Kasumi-1 (cell line): ENCODE measurements at regions not wholly inside any gene's neighbourhood (a gene's known extent, or its start where the extent isn't known, plus 50 kb on each side); places are given as distances from the start of the nearest gene placed in this dataset.
"Not testable (repeated sequence)": the region's sequence is repeated elsewhere in the genome, so short reads cannot be mapped to it uniquely, and the experiment has no call there.

ENCODE experiments used
- DNase-seq, 2 experiments: peaks; one replicate each; lab custom pipeline; 2025; lab: John Stamatoyannopoulos, UW

DNA sequence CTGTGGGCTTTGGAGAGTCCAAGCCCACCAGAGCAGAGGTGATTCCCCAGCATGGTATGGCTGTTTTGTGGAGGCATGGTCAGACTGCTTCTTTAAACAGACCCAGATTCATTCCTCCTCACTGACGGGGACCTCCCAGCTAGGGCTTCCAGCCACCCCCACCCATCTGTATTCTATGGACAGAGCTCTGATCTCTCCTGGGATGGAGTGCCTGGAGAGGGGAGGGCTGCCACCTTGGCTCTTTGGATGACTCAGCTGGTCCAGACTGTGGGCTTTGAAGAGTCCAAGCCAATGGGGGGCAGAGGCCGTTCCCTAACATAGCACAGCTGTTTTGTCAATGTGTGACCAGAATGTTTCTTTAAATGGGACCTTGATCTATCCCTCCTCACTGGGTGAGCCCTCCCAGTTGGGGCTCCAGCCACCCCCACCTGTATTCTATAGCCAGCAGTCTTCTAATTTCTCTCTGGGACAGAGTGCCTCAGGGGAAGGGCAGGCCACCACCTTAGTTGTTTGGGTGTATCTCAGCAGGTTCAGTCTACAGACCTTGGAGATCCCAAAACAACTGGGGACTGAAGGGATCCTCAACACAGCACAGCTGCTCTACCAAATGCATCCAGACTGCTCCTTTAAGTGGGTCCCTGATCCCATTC, 122.0 kb upstream of the OSTN start:
- no peak for DNase-seq

DNA sequence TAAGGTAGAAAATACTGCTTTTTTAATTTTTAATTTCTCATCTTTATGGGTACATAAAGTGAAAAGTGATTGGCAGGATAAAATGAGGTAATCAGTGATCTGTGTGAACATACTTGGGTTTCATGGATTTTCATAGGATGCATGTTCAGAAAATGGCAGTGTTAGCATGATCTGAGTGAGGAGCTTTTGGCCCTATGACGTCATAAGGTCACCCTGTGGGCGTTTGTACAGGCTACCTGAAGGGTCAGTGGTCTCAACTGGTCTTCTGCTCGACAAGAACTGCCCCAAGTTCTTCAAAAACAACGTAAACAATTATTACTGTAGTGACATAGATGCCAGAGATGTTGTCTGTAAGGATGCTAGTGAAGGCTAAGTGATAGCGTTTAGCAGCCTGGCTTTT, 124.5 kb upstream of the OSTN start:
- no peak for DNase-seq

DNA sequence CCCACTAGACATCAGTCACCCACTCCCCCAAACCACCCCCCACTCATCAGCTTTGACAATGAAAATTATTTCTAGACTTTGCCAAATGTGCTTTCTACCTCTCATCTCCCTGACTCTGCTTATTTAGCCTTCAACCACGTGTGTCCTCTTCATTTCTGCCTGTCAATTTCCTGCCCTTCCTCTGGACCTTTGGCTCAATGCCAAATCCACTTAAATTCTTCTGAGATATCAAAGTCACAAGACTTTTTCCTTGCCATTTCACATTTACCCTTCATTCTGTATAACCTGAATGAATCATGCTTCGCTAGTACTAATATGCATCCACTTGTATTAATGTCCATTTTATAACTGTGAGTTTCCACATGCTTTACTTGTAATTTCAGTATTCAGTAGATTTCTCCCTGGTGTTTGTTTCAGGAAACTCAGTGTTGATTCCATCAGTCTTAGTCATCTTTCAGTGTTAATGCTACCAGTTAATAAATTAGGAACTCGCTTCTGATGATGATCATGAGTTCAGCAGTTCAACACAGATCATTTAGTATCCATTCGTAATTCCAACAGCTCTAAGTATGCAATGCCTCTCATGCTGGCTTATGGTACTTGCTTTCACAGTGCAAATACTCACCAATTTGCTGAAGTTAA, 128.2 kb upstream of the OSTN start:
- DNase-seq, result no peak

DNA sequence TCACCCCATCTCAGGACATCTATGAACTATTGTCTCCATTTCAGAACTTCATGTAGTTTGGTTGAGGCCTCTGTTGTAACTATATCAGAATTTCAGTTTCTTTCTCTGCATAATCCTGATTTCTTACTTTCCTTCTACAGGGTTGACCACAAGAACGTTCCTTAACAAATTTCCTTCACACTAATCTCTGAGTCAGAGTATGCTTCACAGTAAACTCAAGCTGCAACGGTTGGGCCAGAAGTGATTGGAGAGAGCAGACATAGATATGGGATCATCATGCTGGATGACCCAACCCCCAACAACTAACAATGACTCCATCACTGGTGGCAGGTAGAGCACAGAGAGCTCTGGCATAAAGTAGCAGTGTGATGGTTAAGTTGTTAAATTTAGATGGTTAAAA, 128.8 kb upstream of the OSTN start:
- DNase-seq, result no peak

DNA sequence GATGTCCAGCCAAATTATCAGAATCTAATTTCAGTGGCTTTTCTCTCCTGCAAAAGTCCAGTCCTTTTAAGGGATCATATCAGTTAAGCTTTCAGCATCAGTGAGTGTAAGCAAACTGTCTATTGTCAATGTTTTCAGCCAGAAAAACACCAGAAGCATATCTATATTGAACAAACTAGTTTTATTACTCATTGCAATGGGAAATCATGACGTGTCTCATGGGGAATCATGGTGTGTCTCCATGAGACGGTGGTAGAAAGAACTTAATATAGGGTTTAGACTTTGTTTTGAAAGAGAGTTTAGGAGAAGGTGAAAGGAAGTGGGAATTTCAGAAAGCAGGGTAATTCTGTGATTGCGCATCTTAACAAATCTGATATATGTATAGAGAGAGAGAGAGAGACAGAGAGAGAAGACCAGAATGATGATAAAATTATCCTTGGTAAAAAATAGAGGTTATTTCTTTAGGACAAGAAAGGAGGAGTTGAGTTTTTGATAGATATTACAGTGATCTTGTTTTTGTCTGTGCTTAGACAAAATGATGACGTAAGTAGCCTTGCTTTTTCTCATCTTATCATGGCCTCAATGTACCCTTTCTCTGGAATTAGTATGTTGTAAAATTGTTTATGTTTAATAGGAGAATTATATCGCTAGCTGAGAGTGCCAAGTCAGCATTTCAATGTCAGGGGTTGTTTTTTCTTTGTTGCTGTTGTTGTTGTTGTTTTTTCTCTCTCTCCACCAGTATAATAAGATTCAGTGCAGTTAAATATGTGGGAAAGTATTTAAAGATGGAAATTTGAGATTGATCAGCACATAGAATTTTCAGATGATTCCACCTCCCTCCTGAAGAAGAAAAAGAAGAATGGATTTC, 129.9 kb upstream of the OSTN start:
- DNase-seq, result no peak

DNA sequence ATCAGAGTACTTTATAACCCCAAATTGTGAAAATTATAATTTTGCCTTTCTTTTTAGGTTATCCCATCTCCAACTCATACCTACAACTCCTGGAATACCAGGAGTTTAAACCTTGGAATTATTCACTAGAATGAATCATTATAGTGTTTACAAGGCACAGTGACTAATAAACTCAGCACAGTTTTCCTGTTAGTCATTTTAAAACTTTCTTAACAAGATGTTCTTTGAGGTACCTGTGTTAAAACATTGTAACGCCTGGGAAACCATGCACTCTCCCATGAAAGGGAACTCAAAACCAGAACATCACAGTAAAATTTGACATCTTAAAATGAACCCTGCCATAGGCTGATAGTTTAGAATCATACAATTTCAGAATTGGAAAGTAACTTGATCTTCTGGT, 132.4 kb upstream of the OSTN start:
- DNase-seq, result no peak

DNA sequence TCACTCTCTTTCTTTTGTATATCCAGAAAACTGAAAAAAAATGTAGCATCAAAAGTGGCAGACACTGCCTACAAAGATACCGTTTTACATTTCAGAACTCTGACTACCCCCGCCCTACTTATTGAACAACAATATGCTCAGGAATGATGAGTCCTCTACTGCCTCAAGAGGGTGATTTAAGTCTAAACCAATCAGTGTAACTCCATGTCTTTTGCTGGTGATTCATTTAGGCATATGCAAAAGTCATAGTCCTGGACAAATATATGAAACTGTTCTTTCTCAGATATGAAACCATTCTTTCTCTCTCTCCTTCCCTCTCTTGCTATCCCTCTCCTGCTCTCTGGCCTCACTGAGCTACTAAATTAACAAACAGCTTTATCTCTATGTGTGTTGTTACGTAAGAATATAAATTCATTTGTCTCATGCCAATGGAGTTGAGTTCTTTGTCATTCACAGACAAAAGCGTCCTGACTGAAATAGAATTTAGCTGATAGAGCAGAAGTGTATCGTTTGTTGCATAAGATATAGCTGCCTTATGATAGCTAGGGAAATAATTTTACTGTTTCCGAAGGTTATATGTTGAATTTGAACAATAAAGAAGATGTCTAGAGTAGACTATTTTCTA, 133.7 kb upstream of the OSTN start:
- no peak for DNase-seq

DNA sequence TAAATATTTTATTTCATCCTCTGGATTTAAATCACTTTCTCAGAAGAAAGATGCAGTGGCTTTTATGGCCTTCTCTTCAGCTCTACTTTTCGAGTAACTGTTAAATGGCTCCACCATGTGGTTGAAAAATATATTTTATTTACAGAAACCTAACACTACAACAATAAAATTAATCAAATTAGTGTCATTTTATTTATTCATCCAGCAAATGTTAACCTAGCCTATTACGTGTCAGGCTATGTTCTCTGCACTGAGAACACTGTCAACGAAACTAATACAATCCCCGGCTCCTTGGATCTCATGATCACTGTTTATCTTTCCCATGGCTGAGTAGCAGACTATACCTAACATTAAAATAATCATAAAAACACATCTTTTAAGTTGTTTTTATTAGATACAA, 148.0 kb upstream of the OSTN start:
- DNase-seq, result peak; percentile 51 to 68

DNA sequence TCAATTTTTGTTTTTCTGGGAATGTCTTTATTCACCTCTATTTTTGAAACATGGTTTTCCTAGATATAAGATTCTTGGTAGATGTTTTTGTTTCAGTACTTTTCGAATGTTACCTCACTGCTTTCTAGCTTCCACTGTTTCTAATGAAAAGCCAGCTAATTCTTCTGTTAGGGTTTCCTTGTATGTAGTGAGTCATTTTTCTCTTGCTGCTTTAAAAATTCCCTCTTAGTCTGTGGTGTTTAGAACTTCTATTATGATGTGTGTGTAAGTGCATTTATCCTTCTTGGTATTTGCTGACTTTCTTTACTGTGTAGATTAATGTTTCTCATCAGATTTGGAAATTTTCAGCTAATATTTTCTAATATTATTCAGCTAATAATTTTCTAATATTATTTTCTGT, 151.1 kb upstream of the OSTN start:
- DNase-seq, result no peak

DNA sequence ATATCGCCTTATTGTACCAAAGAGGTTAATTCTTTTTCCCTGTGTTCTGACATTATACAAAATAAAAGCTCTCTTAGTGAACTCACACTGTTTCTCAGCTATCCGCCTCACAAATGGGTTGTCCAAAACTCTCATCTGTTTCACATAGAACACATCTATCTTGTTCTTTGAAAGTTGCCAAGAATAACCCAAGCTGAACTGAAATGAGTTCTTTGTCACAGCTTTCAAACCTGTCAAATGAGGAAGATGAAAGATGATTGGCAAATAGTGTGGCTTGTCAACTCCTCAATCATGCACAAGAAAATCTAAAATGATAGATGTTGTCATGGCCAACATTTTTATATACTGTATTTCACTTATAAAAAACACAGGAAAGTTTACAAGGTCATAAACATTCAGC, 168.1 kb upstream of the OSTN start:
- no peak for DNase-seq

DNA sequence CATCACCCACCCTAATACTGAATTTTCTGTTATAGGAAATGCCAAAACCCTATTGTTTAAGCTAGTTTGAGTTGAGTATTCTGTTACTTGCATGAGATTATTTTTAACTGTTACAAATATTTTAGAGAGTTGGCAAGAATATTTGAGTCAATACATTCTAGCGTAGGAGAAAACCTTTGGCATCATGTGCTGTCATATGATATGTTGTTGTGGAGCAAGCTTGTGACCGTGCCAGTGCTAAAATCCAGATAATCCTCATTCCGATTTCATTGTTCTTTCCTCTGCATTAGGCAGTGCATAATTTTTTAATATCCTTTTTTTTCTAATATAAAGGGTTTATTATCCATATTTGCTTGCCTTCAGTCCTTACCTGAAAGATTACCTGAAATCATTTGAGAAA, 168.0 kb upstream of the GMNC start:
- no peak for DNase-seq

DNA sequence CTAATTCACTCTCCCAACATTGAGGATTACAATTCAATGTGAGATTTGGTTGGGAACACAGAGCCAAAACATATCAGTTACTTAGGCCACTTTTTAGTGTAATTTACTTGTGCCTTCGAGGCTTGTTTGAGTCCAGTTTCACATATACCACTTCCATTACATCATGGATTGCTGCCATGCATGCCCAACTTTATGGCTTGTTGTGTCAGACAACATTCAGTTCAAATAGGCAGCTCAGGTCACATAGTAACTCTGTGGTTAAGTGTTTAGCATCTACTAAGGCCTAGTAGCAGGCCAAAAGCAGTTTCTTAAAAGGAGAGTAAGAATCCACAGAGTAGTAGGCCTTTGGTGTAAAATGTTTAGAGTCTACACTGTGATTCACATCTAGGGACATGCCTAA, 164.3 kb upstream of the GMNC start:
- DNase-seq, result no peak

DNA sequence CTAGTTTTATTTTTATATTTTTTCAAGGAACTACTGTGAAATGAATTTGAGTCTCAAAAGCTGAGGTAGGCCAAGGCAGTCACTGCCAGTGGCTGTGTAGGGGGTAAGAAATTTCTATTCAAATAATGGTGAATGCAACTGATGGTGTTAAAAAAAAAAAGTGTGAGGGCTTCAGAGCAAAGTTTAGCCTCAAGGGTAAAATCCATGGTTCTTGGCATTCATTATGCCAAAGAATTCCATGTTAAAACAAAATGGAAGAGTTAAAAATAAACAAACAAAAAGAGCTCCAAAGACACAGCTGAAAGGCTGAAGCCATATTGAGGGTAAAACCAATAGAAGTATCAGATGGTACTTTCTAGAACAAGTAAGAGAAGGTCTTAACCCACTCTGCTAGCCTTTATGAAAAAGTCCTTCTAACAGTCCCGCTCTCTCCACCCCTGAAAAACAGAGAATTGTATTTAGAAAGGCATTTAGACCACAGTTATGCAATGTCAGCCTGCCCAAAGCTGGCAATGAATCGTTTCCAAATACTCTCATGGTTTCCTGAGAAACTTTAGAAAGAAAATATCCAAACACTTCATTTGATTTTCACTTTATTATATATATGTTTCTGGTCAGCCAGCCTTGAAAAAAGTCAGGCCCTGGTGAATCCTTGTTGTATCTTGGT, 158.4 kb upstream of the GMNC start:
- DNase-seq, result no peak

DNA sequence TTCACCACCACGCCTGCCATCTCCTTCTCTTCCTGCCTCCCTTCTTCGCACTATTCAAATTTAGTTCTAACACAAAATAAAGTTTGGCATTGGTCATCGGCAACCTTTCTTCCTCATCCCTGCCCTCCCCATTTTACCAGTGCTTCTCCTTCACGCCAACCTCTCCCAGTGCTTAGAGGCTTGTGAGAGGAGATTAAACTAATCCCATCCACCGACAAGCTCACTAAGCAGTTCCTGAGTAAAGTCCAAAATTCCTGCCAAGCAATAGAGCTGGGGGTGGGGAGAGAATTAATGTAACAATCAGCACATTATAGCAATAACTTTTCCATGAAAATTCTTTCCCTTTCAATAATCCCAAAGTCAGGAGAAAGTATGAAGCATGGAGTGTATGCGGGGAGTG, 157.4 kb upstream of the GMNC start:
- no peak for DNase-seq

DNA sequence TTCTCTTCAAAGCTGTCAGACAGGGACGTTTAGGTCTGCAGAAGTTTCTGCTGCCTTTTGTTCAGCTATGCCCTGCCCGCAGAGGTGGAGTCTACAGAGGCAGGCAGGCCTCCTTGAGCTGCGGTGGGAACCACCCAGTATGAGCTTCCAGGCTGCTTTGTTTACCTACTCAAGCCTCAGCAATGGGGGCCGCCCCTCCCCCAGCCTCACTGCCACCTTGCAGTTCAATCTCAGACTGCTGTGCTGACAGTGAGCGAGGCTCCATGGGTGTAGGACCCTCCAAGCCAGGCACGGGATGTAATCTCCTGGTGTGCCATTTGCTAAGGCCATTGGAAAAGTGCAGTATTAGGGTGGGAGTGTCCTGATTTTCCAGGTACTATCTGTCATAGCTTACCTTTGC, 153.5 kb upstream of the GMNC start:
- not testable (repeated sequence) for DNase-seq

DNA sequence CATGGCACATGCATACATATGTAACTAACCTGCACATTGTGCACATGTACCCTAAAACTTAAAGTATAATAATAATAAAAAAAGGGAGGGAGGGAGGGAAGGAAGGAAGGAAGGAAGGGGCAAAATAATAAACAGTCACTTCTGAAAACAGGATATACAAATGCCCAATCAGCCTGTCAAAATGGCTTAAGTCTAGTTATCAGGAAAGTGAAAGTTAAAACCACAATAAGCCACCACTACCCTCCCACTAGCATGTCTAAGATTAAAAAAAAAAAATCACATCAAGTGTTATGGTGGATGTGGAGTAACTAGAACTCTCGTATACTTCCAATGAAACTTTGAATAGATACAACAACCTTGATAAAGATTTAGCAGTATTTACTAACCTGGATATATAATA, 145.6 kb upstream of the GMNC start:
- no peak for DNase-seq

DNA sequence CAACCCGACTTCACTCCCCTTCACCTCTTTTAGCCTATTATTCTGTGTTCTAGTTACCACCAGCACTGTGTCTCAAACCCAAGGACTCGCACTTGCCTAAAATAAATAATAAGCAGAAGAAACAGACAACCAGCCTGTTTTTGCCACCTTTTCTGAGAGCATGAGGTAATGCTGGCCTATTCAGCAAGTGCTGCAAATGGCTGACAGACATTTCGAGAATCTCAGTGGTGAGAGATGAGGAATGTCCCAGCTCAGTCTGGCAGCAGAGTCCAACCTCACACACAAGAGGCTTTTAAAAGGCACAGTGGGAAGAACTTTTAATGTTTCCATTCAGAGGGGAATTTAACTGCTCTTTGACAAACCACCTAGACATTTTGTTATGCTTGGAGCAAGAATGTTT, 143.3 kb upstream of the GMNC start:
- DNase-seq, result no peak

DNA sequence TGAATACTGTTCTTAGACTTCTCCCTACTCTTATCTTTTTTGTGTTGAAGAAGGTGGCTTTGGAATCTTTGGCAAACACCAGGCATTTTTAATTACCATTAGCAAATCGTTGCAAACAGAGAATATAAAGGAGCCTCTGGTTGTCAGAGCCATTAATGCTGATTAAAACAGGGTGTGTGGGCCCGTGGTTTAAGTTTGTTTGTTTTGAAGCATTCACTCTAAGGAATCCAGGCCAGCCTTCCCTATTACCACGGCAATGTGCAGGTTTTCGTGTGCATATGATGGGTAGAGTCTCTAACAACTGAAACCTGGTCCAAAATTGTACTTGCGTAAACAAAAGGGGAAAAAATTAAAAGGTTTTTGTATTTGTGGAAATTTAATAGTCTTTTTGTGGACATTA, 141.2 kb upstream of the GMNC start:
- no peak for DNase-seq

DNA sequence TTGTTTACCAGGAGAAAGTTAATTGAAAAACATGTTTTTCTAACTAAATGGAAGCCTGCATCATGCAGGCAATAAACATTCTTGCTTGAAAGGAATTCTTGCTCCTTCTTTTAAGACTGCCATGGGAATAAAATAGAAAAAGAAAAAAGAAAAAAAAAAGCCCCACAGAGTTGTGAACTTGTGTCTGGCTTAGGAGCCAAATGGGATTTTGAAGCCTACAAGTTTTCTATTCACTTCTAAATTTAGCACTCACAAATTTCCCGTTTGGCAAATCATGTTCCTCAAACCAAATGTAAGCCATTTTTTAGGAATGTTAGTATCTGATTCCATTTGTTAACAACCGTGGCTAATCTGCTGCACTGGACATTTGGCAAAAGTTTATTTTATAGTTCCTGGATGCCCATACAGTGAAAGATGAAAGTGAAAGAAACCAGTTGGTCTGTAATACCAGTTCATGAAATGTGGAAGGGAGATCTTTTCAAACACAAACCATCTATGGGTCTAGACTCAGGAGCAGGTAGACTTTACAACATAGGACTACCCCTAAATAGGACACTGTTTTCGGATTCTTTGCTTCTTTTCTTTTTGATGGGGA, 133.8 kb upstream of the GMNC start:
- DNase-seq, result no peak

DNA sequence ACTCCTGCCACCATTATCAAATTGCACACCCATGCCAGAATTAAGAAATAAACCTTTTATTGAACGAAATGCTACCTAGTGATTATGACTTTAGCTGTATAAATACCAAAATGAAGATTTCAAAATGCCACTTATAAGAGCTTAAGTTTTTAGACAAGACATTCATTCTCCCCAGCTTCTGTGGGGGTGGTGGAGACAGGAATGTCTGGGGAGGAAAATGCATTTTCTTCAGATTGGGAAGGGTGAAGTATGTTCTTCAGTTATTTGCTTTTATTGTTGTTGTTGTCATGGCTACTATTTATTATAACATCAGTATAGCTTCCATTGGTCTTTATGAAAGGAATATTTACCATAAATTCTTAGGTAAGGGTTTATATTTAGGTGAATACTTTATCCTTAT, 132.7 kb upstream of the GMNC start:
- DNase-seq, result no peak

DNA sequence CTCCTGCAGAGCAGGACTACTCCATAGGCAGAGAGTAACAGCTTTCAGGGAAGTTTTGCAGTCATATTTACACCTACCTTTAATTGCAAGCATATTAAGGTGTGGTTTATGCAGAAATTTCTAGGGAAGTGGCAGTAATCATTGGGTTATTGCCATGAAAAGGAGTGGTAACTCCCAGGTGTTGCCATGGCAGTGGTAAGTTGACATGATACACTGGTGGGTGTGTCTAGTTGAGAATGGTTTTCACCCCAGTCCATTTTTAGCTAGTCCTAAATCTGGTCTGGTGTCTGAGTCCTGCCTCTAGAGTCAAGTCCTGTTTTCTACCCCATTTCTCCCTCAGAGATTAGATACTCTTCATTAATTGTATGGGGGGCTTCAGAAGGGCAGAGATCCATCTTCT, 128.4 kb upstream of the GMNC start:
- DNase-seq, result no peak

DNA sequence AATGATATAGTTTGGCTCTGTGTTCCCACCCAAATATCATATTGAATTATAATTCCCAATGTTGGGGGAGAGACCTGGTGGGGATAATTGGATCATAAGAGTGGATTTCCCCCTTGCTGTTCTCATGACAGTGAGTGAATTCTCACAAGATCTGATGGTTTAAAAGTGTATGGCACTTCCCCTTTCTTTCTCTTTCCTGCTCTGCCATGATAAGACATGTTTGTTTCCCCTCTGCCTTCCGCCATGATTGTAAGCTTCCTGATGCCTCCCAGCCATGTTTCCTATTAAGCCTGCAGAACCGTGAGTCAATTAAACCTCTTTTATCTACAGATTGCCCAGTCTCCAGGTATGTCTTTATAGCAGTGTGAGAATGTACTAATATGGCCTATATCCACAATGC, 126.7 kb upstream of the GMNC start:
- DNase-seq, result peak; percentile 16 to 19
